Coronary artery (tissue), 2 donors: ENCODE measurements at regions not wholly inside any gene's neighbourhood (a gene's known extent, or its start where the extent isn't known, plus 50 kb on each side); places are given as distances from the start of the nearest gene placed in this dataset.

ENCODE experiments used
- DNase-seq: peaks from one replicate; pipeline ENCODE4 v3.0.0-alpha.2; 2017; ENCODE audit warnings: low spot score
- H3K27ac ChIP-seq, 2 donors: fragments of 200-600 bp; sonication (generic); one replicate each; pipeline ENCODE4 v1.5.1; 2016 to 2019
- H3K4me3 ChIP-seq: fragments of 200-600 bp; sonication (generic); 2 replicates; pipeline ENCODE4 v1.5.1; 2016; ENCODE audit warnings: mild to moderate bottlenecking, moderate library complexity
- TF ChIP-seq, protein P1 (sequence below): fragments of 200-600 bp; sonication (generic); IDR thresholded peaks from one replicate; pipeline ENCODE4 v1.5.1; 2019; ENCODE audit warnings: antibody characterized with exemption

DNA sequence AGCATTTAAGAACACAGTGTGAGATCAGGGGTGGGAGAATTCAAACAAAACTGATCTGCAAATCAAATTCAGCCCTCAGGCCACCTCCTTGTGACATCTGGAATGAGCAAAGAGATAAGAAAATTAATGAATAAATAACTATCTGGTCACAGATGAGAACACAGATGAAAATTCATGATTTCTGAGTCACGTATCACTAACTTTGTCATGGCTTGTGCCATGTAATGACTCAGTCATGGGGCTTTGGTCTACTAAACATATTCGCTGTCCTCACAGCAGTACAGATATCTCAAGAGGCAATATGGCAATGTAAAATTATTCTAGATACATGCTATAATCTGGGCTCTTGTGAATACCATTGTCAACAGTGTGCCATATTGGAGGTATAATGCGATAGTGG lies 274.4 kb downstream of the MAN2A1 start:
- Histone ChIP-seq H3K4me3 (no peak overlapping the region), H3K27ac (no peak overlapping the region)
- TF ChIP-seq, protein P1, sequence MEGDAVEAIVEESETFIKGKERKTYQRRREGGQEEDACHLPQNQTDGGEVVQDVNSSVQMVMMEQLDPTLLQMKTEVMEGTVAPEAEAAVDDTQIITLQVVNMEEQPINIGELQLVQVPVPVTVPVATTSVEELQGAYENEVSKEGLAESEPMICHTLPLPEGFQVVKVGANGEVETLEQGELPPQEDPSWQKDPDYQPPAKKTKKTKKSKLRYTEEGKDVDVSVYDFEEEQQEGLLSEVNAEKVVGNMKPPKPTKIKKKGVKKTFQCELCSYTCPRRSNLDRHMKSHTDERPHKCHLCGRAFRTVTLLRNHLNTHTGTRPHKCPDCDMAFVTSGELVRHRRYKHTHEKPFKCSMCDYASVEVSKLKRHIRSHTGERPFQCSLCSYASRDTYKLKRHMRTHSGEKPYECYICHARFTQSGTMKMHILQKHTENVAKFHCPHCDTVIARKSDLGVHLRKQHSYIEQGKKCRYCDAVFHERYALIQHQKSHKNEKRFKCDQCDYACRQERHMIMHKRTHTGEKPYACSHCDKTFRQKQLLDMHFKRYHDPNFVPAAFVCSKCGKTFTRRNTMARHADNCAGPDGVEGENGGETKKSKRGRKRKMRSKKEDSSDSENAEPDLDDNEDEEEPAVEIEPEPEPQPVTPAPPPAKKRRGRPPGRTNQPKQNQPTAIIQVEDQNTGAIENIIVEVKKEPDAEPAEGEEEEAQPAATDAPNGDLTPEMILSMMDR = no peak
- DNase-seq = no peak

DNA sequence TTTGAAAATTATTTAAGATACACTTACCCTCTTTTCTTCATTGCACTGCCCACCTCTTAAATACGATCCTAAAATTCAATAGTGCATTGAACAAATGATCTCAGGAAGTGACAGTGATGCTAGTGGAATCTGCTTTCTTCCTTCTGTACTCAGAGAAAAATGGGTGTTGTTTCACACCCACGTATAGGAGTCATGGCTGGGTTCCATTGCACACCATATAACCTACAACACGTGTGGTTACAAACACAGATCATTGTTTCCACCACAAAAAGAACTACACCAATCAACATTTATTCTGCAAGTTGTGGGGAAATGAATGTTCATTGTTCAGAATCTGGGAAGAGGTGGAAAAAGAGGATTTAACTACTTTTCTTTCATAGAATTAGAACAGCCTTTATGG lies 275.9 kb downstream of the MAN2A1 start:
- DNase-seq = no peak
- Histone ChIP-seq H3K4me3 (no peak overlapping the region), H3K27ac (no peak overlapping the region)
- TF ChIP-seq, protein P1 = no peak

DNA sequence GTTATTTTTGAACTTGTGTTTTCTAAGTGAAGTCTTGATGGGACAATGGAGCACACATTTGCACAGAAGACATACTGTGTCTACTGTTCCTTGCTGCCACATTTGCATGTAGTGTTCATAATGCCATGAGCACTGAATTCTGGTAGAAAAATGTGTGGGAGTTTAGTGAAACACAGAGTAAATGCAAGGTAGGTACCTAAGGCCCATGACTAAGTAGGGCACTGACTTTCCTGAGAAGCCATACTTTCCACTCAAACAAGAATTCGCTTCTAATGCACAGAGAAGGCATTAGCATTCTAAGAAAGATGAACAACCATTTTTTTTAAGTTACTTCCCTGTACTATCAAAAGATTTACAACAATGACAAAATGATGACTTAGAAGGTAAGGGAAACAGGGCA lies 282.2 kb downstream of the MAN2A1 start:
- TF ChIP-seq, protein P1 = no peak
- Histone ChIP-seq H3K4me3 (no peak overlapping the region), H3K27ac (no peak overlapping the region)
- DNase-seq = no peak

DNA sequence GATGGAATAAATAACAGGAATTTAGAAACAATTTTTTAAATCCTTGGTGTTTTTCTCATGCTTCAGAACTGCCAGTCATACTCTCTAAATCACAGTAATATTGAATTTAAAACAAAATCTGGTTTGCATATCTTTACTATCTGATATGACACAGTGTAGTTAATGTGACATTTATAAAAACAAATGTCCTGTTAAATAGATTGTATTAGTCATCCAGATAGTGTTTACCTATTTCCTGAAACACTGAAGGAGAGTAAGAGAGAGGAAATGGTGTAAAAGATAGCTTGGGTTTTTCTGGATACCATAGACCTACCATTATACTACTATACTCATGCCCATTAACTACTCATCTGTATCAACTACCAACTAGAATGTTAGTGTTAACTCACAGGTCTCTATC lies 292.3 kb downstream of the MAN2A1 start:
- TF ChIP-seq, protein P1 = no peak
- DNase-seq = no peak
- Histone ChIP-seq H3K4me3 (no peak overlapping the region), H3K27ac (no peak overlapping the region)

DNA sequence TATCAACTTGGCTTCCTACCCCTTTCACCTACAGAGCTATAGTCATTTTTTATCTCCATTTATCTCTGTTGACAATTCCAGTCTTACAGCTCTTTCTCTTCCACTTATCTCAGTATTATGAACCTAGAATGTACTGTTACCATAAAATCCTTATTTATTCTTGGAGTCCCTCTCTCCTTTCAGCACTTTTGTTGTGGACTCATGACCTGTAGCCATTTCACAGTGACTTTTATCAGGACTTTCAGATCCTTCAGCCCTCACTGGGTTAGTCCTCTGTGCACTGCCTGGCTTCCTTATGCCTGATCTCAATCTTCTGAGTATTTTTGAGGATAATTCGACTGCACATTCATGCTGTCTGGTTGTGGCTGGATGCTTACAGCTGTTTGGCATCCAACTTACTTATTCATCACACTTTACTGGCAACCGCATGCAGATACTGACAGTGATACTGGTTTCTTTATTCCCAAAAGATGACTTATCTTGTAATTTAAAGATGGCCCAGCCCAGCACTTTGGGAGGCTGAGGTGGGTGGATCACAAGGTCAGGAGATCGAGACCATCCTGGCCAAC lies 293.3 kb downstream of the MAN2A1 start:
- no peak for DNase-seq
- Histone ChIP-seq H3K4me3 (no peak overlapping the region), H3K27ac (no peak overlapping the region)
- TF ChIP-seq, protein P1 = no peak

DNA sequence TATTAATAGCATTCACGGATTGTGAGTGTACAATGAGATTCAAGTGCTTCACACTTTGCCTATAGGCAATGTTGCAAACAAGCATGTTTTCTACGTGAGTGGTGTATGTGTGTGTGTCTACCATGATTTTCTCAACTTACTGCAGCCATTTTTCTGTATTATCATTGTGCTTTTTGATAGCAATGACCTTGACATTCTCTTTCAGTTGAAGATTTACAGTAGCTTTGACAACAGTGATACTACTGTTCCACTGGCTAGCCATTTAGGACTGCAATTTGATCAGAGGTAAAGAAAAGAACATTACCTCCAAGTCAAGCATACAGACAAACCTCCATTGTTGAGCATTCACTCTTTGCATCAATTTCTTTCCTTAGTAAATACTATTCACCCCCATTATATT lies 297.0 kb downstream of the MAN2A1 start:
- no peak overlapping the region for H3K4me3 ChIP-seq
- TF ChIP-seq, protein P1 = no peak
- H3K27ac ChIP-seq = peak overlapping the region; percentile 76 to 86
- DNase-seq = no peak

DNA sequence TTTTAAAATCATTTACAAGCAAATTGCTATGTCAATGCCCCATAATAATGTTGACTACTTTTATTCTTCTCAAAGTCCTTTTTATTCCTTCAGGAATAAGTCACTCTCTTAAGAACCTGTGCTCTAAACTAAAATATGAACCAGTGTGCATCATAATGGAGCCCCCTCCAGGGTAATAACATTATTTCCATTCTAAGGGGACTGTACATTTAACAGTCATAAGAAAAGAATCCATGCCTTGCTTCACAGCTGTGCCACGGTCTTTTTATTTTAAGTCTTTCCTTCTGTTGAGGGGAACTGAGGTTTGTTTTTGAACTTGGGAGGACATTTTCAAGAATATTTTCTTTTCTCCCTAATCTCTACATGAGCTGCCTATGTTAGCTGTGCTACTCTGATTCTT lies 297.6 kb downstream of the MAN2A1 start:
- Histone ChIP-seq H3K27ac (peak overlapping the region; percentile 76 to 86), H3K4me3 (no peak overlapping the region)
- no peak for DNase-seq
- TF ChIP-seq, protein P1 = no peak
